ENCODE measurements at regions not wholly inside any gene's neighbourhood (a gene's known extent, or its start where the extent isn't known, plus 50 kb on each side); places are given as distances from the start of the nearest gene placed in this dataset.
"Not testable (repeated sequence)": the region's sequence is repeated elsewhere in the genome, so short reads cannot be mapped to it uniquely, and the experiment has no call there.

DNA sequence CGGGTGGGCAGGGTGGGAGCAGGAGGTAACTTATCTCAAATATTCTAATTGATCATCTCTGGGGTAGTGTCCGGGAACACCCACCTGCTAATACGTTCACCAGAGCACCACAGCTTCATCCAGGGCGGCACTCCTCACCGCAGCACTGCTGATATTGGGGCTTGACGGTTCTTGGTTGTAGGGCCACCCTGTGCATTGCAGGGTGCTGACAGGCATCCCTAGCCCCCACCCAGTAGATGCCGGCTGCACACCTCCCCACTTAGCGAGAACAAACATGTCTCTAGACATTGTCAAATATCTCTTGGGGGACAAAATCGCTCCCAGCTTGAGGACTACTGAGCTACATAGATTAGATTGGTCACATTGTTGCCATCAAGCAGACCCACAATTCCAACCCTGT is 73.9 kb upstream of the WASF3 start:
- DNase-seq (ENCODE audit: low spot score), result no peak

DNA sequence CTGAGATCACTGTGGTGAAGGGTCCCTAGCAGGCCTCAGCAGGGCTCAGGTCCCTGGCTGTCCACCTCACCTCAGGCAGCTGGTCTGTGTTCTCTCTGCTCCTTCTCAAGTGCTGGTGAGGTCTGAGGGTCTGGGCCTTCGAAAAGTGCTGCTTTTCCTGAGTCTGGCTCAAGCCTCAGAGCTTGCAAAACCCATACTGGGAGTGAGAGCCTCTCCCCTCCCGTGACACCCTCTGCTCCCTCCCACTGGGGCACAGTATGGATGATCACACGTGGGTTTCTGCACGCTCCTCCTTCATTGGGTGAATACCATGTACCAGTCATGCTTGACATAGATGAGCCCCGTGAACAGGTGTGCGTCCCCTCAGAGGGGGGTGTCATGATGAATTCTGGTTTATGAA is 73.3 kb upstream of the WASF3 start:
- DNase-seq (ENCODE audit: low spot score), result no peak

- no peak for DNase-seq (ENCODE audit: low spot score)
These were observed 72.2 kb upstream of the WASF3 start for GRCh38 chr13:26485288-26485687.

DNA sequence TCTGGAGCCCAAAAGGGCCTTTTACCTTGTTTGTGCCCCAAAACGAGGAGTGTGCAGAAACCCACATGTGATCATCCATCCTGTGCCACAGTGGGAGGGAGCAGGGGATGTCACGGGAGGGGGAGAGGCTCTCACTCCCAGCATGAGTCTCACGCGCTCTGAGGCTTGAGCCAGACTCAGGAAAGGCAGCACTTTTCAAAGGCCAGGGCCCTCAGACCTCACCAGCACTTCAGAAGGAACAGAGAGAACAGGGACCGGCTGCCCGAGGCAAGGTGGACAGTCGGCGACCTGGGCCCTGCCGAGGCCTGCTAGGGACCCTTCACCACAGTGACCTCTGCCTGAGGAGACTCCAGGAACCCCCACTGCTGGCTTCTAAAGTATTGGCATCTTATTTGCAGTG is 71.7 kb upstream of the WASF3 start:
- no peak for DNase-seq (ENCODE audit: low spot score)

- DNase-seq (ENCODE audit: low spot score), result no peak
These were observed 70.9 kb upstream of the WASF3 start for GRCh38 chr13:26486550-26486949.

DNA sequence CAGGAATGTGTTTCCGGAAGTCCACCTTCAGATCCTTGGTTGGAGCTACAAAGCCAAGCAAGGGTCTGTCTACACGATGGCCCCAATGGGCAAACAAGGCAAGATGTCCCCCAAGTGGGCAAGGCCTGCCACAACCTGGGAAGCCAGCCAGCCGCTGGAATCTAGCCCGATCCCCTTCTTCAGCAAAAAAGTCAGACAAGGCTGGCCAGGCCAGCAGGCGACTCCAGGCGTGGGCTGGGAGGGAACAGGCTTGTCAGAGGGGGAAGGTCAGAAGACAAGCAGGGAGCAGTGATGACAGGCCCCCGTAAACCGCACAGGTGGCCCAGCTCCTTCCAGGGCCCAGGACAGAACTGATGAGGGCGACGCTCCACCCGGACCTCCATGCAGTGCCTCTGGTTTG is 69.7 kb upstream of the WASF3 start:
- DNase-seq (ENCODE audit: low spot score), result no peak

DNA sequence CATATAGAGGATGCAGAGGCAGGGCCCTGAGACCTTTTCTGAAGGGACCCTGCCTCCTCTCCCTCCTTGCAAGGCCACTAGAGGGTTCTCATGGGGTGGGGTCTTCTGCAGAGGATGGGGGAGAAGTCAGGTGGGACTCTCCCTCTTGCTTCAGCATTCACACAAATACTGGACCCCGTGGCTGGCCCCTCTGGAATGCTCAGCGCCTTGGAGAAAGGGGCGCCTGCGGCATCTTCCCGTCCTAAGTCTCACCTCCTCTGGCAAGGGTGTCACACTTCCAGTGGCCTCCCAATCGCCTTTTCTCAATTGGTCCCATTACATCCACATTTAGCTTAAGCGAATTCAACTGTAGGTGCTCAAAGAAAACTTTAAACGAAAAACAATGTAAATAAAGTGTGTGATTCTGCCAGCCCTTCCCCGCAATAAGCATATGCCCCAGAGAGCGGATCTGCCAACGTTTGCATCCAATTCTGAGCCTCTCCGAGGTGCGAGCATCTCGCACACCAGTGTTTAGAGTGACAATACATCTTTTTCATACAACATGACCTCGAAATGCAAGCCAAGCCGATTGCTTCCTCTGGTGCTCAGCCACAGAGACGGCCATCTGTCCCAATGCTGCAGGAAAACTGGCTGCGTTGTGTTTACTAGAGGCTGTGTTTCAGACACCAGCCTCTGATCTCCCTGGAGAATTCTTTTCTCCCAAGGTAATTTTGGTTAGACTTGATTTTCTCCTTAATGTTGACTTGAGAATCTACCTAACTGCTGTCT is 69.1 kb upstream of the WASF3 start:
- DNase-seq (ENCODE audit: low spot score), result no peak

GRCh38 chr13:26492301-26492700 is 65.2 kb upstream of the WASF3 start:
- DNase-seq (ENCODE audit: low spot score), result not testable (repeated sequence)

DNA sequence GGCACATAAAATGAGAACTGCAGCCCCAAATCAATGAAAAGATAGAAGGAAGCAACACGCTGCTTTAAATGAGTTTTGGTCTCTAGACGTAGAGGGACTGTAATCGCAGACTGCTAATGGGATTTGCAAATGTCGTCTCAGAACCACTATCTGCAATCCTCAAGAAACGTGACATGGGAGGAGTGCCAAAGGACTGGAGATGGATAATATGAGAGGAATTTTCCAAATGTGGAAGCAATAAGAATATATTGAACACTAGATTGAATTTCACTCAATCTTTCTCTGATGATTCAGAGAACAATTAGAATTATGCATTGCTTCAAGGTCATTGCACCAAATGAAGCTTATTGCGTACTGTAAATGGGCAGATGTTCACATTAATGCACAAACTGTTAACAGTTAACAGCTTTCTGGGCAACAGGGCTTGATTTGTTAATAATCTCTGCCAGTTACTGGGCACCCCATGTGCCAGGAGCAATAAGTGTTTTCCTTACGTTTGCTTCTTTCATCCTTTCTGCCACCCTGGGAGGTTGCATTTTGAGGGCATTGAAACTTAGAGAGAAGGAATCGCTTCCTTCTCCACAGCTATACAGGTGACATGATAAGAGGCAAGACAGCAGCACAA is 62.8 kb upstream of the WASF3 start:
- no peak for DNase-seq (ENCODE audit: low spot score)

GRCh38 chr13:26495750-26496149 is 61.7 kb upstream of the WASF3 start:
- DNase-seq (ENCODE audit: low spot score), result no peak

DNA sequence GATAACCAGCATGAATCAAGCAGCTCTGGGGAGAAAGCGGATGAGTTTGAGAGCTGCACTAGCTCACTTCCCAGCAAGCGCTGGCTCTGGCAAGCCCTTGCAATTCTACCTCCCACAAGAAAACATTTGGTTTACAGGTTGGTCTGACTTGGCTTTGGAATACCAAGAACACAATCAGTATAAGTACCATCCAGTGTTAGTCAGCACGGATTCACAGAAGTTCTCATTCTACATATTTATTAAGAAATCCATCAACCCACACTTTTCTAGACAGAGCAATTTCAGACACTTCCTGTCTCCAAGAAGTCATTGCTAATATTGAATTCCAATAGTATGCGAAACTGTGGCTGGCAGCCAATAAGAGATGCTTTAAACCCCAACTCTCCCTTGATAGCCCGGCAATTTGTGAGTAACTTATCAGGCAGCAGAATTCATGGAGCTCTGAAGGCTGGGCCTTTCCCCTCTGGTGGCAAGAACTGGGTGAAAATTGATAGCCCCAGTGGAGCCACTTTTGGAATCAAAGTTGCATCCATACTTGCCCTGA is 59.4 kb upstream of the WASF3 start:
- no peak for DNase-seq (ENCODE audit: low spot score)

- DNase-seq (ENCODE audit: low spot score), result no peak
These were observed 58.6 kb upstream of the WASF3 start for GRCh38 chr13:26498656-26499601.

DNA sequence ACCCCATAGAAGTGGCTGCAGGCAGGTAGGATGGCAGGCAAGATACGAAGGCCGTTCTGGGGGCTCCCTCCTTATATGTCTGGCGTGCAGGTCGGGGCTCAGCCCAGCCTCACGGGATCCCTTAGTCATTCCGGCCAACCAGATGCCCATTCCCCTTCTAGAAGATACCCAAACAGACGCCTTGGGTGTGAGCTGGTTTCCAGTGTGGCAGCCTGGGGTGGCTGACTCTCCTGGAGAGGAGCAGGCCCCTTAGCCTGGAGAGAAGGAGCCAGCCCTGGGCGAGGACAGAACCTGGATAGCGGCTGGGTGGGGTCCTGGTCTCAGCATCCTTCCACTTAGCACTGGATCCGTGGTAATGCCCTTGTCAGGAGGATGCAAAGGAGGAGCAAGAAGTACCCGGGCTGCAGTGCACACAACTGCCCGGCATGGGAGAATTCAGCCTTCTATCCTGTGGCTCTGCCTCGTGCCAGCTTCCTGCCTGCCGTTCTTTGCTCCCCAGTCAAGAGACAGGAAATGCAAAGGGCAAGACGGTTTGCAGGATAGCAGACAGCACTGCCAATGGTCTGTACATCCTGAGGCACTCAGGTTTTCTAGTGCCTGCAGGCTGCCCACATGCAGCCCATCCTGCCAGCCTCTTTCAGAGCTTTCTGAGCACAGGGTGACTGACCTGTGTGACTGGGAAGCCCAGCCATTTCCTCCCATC is 56.7 kb upstream of the WASF3 start:
- no peak for DNase-seq (ENCODE audit: low spot score)

DNA sequence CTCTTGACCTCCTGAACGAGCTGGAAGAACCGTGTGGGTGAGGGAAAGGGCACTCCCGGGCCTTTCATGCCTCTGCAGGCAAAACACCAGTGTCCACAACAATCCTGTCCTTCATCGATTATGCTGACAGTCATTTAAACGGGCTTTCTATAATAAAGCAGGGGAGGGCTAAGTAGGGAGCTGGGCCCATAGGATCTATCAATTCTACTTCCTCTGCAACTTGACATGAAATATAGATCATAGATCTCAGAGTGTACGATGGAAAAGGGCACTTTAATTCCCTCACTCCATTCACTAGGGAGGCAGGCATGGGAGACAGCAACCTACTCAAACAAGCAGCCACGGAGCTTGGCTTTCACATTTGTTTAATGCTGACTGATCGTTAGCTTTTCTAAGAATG is 55.8 kb upstream of the WASF3 start:
- DNase-seq (ENCODE audit: low spot score), result no peak

DNA sequence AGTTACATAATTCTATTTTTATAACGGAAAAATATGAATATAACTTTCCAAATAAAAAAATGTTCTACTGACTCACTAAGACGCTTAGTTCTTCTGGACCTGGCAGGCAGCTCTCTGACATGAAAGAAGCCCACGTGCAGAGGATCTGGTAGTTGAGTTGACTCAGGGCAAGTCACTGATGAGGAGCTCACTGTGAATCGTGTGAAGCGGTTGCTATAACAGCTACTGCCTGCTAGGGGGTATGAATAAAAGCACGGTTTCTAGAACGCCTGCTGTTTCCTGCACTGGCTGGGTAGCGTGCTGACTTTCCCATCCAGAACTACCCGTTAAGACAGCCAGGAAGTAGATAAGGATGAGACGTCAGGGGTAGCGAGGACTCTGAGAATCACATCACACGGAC is 54.7 kb upstream of the WASF3 start:
- no peak for DNase-seq (ENCODE audit: low spot score)

DNA sequence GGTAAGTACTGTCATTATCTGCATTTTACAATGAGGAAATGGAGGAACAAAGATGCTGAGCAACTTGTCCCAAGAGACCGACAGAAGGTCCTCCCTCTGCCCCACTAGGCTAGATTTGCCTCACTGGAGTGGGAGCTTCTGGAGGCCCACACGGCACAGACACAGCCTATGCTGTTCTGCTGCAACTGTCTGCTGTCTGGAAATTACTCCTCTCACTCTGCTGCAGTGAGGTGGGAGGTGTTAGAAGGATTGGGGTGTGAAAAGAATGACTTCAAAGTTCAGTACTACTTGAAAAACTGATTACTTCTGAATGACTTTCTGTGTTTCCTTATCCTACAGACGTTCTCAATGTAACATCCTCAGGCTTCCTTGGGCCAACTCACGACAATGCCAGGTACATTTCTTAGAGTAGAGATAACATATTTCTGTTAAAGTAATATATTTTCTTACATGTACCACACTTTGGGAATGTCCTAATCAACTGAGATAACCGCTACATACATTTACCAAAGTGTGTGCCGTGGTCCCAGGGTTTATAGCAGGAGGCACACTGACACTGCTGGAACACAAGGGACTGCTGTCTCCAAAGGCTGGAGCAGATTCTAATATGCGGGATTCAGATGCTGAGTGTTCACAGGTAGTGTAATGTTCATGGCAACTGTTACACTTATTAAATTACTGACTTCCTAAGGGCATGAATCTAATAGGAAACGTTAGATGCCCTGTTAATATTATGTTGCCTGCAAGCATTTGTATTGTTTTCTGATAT is 53.5 kb upstream of the WASF3 start:
- no peak for DNase-seq (ENCODE audit: low spot score)
